A673 (cell line): ENCODE measurements at regions not wholly inside any gene's neighbourhood (a gene's known extent, or its start where the extent isn't known, plus 50 kb on each side); places are given as distances from the start of the nearest gene placed in this dataset.

Experiments used
- CTCF ChIP-seq: fragments of 300-800, 200-600 bp; sonication (generic); conservative IDR thresholded peaks from 2 replicates; pipeline ENCODE4 v1.5.1; 2017; ENCODE audit warnings: low read depth, mild to moderate bottlenecking, antibody characterized with exemption, low read length, moderate library complexity, mixed read lengths
- EZH2 ChIP-seq: fragments of 200-600 bp; sonication (generic); IDR thresholded peaks from 2 replicates; pipeline ENCODE4 v1.6.1; 2017; ENCODE audit warnings: borderline replicate concordance, low read depth, mild to moderate bottlenecking, mixed read lengths, antibody characterized with exemption, low read length; ENCODE audit not compliant: poor library complexity, severe bottlenecking

DNA sequence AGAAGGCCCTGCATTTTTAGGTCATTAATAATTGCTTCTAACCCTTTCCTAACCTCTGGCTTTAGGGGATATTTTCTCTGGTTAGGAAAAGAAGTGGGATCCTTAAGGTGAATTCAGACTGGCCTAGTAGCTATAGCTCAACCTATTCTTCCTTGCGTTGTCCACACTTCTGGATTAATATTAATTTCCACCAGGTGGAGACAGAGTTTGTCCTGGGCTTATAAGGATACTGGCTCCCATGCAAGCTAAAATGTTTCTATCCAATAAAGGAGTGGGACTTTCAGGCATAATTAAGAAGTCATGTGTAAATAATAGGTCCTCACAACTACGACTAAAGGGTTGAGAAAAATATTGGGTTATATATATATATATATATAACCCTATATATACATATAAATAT lies 860.0 kb upstream of the POU3F4 start:
- TF ChIP-seq CTCF (no peak), EZH2 (no peak)
